ENCODE measurements at regions not wholly inside any gene's neighbourhood (a gene's known extent, or its start where the extent isn't known, plus 50 kb on each side); places are given as distances from the start of the nearest gene placed in this dataset.

DNA sequence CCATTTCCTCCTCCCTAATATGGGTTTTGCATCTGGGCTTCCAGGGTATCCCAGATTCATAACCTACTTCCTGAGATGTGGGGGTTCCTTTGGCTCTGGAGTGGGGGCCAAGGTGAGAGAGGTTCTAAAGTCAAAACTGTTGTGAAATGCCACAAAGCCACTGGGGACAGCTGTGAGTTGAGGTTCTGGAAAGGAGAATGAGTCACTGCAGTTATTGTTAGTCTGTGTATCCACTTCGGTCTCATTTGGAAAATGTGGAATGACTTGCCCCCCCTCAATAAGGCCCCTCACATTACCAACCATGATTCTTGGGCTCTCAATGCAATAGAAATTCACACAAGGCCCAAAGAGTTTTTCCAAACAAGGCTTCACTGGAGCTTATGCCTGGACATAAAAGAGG, 51.1 kb upstream of the LGALSL start:
- DNase-seq (ENCODE audit: low read depth, low spot score) = peak; percentile 25

DNA sequence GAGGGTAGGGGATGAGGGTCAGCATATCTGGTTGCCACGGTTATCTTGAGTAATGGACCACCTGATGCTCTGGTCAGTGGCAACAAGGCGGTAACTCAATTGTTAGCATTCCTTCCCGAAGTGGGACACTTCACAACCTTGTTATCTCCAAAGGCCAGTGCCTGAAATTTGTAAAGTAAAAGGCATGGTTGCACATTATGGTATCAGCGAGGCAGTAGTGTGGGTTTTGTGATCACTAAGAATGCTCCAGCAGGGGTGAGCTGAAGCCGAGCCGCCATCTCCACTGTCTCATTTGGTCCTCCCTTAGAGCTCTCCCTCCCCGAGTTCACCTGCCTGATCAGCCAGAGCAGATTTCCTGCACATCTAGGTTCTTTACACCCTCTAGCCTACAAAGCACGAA, 50.5 kb upstream of the LGALSL start:
- DNase-seq (ENCODE audit: low read depth, low spot score) = no peak

DNA sequence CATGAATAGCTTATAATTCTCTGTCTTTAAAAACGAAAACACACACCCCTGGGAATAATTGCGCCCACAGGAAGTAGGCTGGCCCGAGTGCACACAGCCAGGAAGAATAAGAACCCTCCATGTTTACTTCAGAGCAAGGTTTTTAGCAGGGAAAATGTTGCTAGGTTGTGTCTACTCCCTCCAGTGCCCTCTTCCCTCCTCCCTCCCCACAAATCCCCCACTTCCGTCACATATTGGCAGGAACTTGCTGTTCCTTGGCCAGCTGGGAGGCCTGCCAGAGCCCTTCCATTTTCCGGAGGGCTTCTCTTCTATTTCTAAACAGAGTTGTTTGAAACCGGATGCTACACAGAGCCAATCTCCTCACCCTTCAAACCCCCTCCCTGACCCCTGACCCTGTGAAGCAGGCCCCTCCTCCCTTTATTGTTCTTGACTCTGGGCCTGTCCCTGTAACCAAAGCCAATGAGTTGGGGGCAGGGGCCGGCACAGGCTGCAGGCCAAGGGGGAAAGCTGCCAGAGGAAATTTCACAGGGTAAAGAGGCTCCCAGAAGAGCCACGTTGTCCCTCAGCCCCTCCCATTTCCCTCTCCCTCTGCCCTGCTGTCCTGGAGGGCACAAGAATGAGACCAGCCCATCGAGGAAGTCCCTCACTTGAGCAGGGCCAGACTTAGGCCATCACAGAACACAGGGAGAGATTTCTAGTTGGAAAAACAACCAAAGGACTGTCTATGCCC, 49.8 kb upstream of the LGALSL start:
- peak; percentile 90 for DNase-seq (ENCODE audit: low read depth, low spot score)
